GM18502 (cell line): ENCODE measurements at regions not wholly inside any gene's neighbourhood (a gene's known extent, or its start where the extent isn't known, plus 50 kb on each side); places are given as distances from the start of the nearest gene placed in this dataset.

Experiments used
- ATAC-seq: cut with Tn5 transposase; IDR thresholded peaks from one replicate; pipeline ENCODE4 v1.9.1; 2021; ENCODE audit warnings: mild to moderate bottlenecking; ENCODE audit not compliant: unreplicated experiment, poor library complexity

DNA sequence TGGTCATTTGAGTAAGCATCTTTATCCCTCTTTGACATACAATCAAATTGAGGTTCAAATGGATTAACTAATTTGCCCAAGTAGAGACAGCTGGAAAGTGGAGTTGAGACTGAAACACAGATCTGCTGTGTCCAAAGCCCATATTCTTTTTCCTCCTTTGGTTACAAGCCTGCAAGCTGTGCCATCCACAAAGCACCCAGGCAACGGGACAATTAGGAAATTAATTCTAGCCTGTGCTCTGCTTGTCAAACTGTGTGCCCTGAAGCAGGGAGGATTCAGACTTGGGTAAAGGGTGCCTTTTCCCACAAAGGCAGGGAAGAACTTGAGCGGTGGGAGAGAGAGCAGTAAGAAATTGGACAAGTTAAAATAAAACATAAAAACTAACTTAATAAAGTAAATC is 127.9 kb downstream of the DTWD1 start:
- no peak for ATAC-seq

DNA sequence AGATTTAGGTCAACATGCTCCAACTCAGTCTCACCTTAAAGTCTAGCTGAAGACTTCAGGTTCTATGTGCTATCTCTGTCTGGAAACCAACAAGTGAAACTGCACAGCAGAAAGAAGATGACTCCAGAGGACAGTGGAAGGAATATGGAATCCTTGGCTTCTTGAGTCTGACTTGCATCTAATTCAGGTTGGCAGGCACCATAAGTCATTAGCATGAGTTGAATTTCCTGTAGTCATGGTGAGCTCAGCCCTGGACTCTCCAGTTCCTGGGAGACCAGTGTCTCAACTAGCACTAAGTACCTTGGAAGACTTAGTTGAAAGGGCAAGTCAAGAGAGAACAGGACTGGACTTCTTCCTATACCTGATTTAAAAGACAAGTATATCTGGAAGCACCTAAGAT is 129.7 kb downstream of the DTWD1 start:
- ATAC-seq, result no peak

DNA sequence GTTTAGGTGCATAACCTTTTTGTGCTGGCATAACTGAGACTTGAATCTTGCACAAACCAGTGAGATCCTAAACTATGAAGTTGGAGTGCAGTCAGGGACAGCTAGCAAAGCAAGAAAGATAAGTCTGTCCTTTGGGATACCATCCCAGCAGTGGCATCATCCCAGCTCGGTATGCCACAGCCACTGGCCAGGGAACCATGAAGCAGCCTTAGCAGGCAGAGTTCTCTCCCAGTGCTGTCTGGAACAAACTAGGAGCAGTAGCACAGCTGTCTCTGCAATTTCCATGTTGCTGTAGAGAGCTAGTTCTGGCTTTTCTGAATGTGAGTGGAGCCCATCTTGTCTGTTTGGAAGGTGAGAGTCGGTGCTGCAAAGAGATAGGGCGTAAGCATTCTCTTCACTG is 130.3 kb downstream of the DTWD1 start:
- no peak for ATAC-seq

GRCh38 chr15:49751751-49752150 is 130.9 kb downstream of the DTWD1 start:
- ATAC-seq, result no peak

DNA sequence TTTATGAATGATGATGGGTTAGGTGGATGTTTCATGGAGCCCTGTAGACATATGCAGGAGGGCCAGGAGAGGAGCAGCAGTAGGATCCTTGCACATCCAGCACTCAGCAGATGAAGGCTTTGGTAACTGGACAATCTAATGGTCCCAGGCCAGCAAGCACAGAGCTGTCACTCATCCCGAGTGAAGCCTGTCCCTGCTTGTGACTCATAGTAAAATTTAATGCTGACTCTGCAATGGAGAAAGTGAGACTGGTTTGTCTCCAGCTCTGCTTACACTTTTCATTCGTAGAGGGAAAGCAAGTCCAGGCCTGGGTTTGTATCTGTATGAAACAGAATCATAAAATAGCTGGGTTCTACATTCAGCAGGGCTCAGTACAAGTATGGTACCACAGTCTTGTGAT is 131.7 kb downstream of the DTWD1 start:
- ATAC-seq, result no peak

- ATAC-seq, result no peak
Measured at GRCh38 chr15:49758456-49758855, 137.6 kb downstream of the DTWD1 start.

GRCh38 chr15:49758856-49759255 is 138.0 kb downstream of the DTWD1 start:
- ATAC-seq, result no peak

- no peak for ATAC-seq
Measured at GRCh38 chr15:49760749-49761148, 139.9 kb downstream of the DTWD1 start.

- ATAC-seq, result no peak
Measured at GRCh38 chr15:49769225-49769624, 148.4 kb downstream of the DTWD1 start.

DNA sequence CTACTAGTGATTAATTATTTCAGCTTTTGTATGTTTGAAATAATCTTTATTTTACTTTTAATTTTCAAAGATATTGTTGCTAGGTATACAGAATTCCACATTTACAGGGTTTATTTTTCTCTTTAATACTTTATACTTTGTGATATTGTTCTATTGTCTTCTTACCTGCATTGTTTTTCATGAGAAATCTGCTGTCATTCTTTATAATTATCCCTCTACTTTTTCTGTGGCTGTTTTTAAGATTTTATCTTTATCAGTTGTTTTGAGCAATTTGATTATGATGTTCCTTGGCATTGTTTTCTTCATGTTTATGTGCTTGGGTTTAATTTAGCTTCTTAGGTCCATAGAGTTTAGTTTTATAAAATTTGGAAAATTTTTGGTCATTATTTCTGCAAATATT is 168.6 kb downstream of the DTWD1 start:
- no peak for ATAC-seq

DNA sequence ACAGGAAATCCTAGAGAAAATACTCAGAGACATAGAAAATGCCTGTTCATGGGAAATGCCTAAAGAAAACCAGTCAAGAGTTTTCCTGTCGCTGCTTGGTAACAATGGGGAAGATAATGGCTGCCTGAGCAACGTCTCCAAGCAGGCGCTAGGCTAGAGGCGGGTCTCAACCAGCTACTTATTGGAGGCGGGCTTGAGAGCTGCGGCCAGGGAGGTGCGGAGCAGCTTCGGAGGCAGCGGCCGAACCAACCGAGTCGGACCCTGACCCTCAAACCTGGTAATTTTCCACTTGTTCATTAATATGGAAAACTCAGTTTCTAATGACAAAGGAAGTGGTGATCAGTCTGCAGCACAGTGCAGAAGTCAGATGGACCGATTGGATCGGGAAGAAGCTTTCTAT is 173.1 kb downstream of the DTWD1 start:
- ATAC-seq, result no peak

GRCh38 chr15:49801796-49802195 is 180.9 kb downstream of the DTWD1 start:
- ATAC-seq, result no peak
